Heart left ventricle (tissue), 13 donors: ENCODE measurements at regions not wholly inside any gene's neighbourhood (a gene's known extent, or its start where the extent isn't known, plus 50 kb on each side); places are given as distances from the start of the nearest gene placed in this dataset.

Experiments
- POLR2A ChIP-seq, 2 donors: fragments of 450-650 bp; IDR thresholded peaks; one replicate each; pipeline ENCODE4 v1.6.1; 2017; ENCODE audit warnings: antibody characterized with exemption in 2 of 2, mild to moderate bottlenecking in 2 of 2, moderate library complexity in 2 of 2
- TF ChIP-seq, protein P1 (sequence below), 12 donors: fragments of 200-600 bp; sonication (generic) in 4 of 12; IDR thresholded peaks; one replicate each; pipeline versions ENCODE4 v1.5.0 to v1.8.0; 2018 to 2022; ENCODE audit warnings: antibody characterized with exemption in 12 of 12, mild to moderate bottlenecking in 5 of 12
- donor health status: ischemic (EF 13 %, LVEDD 7.1; RV severe dilation, severe dysfunction).
- donor health status: DM: no; HTN: yes; CAD: no.
- donor health status: DM: no; HTN: no; CAD: no.
- donor health status: ischemic (EF 25% LVEDD 6.9; RV normal size, moderate dysfunction).
- donor health status: ischemic (EF 25% LVEDD 5.7; RV mildly dilated, moderate dysfunction).
- donor health status: ischemic (EF 35%, LVEDD 5.7; RV mildly dilated, moderate dysfunction).
- donor health status: nonischemic (EF 11% LVEDD 7.7; RV severe dilation, severe dysfunction).
- donor health status: DM: yes; HTN: yes; CAD: no.
- donor health status: PGD.
- donor health status: ischemic (EF 29% LVEDD 5.4; RV normal size, mild dysfunction).
- donor health status: nonischemic (EF 23%, LVEDD 6.1; RV moderate dilation, normal function).

DNA sequence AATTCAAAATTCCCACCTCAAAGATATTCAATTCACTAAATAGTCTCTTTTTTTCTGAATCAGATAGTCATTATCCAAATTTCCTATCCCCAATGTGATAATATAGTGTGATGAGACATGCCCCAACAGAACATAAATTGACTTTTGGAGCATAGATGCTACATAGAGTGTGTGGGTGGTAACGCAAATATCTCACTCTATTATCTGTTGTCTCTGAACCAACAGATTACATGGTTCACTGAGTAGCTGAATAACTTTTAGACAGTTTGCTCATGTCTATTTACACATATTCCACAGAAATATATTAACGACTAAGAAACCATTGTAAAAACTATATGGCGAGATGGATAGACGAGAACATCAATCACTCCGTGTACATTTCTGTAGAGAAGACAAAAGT lies 209.9 kb downstream of the BARHL2 start:
- TF ChIP-seq, protein P1, sequence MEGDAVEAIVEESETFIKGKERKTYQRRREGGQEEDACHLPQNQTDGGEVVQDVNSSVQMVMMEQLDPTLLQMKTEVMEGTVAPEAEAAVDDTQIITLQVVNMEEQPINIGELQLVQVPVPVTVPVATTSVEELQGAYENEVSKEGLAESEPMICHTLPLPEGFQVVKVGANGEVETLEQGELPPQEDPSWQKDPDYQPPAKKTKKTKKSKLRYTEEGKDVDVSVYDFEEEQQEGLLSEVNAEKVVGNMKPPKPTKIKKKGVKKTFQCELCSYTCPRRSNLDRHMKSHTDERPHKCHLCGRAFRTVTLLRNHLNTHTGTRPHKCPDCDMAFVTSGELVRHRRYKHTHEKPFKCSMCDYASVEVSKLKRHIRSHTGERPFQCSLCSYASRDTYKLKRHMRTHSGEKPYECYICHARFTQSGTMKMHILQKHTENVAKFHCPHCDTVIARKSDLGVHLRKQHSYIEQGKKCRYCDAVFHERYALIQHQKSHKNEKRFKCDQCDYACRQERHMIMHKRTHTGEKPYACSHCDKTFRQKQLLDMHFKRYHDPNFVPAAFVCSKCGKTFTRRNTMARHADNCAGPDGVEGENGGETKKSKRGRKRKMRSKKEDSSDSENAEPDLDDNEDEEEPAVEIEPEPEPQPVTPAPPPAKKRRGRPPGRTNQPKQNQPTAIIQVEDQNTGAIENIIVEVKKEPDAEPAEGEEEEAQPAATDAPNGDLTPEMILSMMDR (IDR thresholded peaks at IDR 0.05) = no peak
- no peak for TF ChIP-seq POLR2A (IDR thresholded peaks at IDR 0.05)
